Brain microvascular endothelial cell (primary cell): ENCODE measurements at regions not wholly inside any gene's neighbourhood (a gene's known extent, or its start where the extent isn't known, plus 50 kb on each side); places are given as distances from the start of the nearest gene placed in this dataset.
"Not testable (repeated sequence)": the region's sequence is repeated elsewhere in the genome, so short reads cannot be mapped to it uniquely, and the experiment has no call there.

Experiments used
- DNase-seq: peaks from one replicate; pipeline ENCODE4 v3.0.0-alpha.2; 2020
- H3K27ac ChIP-seq: fragments of 250-450 bp; sonication (Bioruptor Pico); 2 replicates; pipeline ENCODE4 v1.5.1; 2020; ENCODE audit warnings: mild to moderate bottlenecking, moderate library complexity
- H3K27me3 ChIP-seq: fragments of 250-450 bp; sonication (Bioruptor Pico); replicated peaks from 2 replicates; pipeline ENCODE4 v1.5.1; 2020; ENCODE audit warnings: mild to moderate bottlenecking
- H3K36me3 ChIP-seq: fragments of 250-450 bp; sonication (Bioruptor Pico); replicated peaks from 2 replicates; pipeline ENCODE4 v1.5.1; 2020; ENCODE audit warnings: mild to moderate bottlenecking
- H3K4me3 ChIP-seq: 2 replicates; pipeline ENCODE4 v1.5.1; 2011; ENCODE audit warnings: low read depth, mild to moderate bottlenecking, control low read depth, low read length, moderate library complexity
- in situ Hi-C: cut with HindIII; loops from 2 replicates; pipeline ENCODE4 v1.10.0; 2017; ENCODE audit warnings: low sequenced_read_pairs, low pct_ligation_motif_present
- TF ChIP-seq, protein P1 (sequence below): IDR thresholded peaks from 2 replicates; pipeline ENCODE4 v1.5.1; 2011; ENCODE audit warnings: low read depth, mild to moderate bottlenecking, moderate library complexity, low read length, control low read depth, inconsistent platforms; ENCODE audit errors: missing control alignments

DNA sequence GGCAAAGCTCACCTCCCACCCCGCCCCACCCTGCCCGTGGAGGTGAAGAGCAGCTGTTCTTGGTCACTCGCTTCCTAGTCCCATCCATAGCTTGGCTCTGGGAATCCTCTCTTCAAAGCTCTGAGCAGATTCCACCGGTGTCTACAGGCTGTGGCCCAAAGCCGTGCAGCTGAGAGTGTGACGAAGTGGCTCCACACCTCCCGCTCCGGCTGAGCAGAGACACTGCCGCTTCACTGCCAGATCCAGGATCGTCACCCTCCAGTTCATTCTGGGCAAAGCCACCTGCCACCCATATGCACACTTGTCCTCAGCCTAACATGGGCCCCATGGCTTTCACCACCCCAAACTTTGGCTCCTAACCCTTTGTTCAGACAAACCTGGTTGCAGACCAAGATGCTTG is 532.9 kb upstream of the B3GAT1 start:
- TF ChIP-seq, protein P1, sequence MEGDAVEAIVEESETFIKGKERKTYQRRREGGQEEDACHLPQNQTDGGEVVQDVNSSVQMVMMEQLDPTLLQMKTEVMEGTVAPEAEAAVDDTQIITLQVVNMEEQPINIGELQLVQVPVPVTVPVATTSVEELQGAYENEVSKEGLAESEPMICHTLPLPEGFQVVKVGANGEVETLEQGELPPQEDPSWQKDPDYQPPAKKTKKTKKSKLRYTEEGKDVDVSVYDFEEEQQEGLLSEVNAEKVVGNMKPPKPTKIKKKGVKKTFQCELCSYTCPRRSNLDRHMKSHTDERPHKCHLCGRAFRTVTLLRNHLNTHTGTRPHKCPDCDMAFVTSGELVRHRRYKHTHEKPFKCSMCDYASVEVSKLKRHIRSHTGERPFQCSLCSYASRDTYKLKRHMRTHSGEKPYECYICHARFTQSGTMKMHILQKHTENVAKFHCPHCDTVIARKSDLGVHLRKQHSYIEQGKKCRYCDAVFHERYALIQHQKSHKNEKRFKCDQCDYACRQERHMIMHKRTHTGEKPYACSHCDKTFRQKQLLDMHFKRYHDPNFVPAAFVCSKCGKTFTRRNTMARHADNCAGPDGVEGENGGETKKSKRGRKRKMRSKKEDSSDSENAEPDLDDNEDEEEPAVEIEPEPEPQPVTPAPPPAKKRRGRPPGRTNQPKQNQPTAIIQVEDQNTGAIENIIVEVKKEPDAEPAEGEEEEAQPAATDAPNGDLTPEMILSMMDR, result no peak
- H3K27ac ChIP-seq, result no peak overlapping the region
- no peaks in the 10 kb centered on the region for H3K27me3 ChIP-seq
- DNase-seq, result no peak
- H3K4me3 ChIP-seq, result no peak overlapping the region
- in situ Hi-C loops, result no loop called here
- no peaks in the 10 kb centered on the region for H3K36me3 ChIP-seq

DNA sequence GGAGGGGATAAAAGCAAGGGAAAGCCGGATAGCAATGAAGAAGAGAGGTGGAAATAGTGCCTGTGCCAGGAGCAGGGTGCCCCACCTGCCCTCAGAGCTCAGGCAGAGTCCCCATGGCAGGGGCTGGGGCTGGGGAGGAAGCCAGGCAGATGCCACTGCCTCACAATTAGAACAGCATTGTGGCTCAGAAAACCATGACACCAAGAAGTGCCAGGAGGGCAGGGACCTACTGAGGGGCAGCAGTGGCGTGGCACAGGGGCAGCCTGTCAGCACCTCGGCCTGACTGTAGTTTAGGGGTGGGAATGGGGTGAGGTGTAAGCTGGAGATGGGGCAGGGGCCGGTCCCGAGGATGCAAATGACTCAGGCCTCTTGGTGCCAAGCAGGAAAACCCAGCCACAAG is 532.1 kb upstream of the B3GAT1 start:
- in situ Hi-C loops, result no loop called here

DNA sequence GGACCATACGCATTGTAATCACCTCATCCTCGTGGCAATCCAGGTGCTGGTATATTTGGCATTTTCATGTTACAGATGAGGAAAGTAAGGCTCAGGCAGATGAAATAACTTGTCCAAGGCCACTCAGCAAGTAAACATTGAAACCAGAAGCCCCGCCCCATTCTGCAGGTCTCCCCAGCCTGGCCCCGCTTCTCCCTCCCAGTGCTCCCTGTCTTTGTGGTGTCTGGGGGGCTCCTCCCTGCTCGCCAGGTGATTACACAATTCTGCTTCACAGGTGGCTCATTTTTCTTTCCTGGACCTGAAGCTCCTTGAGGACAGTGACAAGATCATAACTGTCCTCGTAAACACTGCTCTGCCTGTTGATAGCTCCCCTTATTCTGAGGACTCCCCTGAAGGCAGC is 531.5 kb upstream of the B3GAT1 start:
- no peak for DNase-seq
- H3K4me3 ChIP-seq, result no peak overlapping the region
- in situ Hi-C loops, result no loop called here
- no peaks in the 10 kb centered on the region for H3K27me3 ChIP-seq
- TF ChIP-seq, protein P1, result no peak
- H3K36me3 ChIP-seq, result no peaks in the 10 kb centered on the region
- H3K27ac ChIP-seq, result no peak overlapping the region

More for the DNA sequence above, 532.1 kb upstream of the B3GAT1 start:
- Histone ChIP-seq H3K27me3 (no peaks in the 10 kb centered on the region), H3K27ac (no peak overlapping the region), H3K4me3 (no peak overlapping the region), H3K36me3 (no peaks in the 10 kb centered on the region)
- TF ChIP-seq, protein P1, result no peak
- DNase-seq, result no peak

DNA sequence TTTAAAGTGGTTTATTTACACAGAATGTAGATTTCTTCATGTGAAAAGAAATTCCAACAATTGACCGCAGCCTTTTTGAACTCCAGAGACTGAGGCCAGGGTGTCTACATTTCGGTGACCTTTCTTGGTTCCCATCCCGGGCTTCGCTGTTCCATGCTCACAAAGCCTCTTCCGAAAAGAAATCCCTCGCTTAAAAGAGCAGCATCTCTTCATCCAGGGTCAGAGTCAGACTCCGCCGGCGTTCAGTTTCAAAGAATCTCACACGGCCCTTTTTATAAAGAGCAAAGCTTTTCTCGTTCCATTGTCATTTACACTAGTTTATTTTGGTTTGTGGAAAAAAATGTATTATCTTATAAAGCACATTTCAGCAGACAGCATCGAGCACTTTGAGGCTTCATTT is 530.6 kb upstream of the B3GAT1 start:
- TF ChIP-seq, protein P1, result no peak
- no peak overlapping the region for H3K4me3 ChIP-seq
- no peak overlapping the region for H3K27ac ChIP-seq
- no peaks in the 10 kb centered on the region for H3K27me3 ChIP-seq
- no peaks in the 10 kb centered on the region for H3K36me3 ChIP-seq
- DNase-seq, result peak; percentile 21
- in situ Hi-C loops, result no loop called here

DNA sequence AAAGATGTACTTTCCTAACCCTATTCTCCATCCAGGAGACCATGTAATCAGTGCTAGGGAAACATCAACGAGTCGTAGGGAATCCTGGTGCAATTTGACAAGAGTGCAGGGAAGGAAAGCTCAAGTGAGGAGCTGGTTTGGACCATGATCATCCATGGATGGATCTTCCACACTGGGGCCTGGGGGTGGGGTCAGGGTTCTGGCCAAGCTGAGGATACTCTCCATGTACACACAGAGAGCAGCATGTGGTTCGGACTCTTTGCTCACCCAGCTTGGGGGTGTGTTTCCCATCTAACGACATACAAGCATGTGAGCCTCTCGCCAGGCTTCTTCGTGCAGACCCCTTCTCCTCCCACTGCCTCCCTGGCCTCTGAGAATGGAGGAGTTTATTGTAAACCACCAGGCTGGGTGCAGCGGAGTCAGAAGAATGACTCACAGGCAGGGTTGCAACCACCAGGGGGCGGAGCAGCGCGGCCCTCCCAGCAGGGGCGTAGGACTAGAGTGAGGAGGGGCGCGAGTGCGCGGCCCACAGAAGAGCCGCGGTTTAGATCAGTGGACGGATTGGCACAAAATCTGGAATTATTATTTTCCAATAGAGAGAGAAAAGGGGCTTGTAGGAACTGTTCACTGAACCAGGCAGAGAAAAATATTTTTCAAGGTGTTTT is 530.0 kb upstream of the B3GAT1 start:
- H3K27me3 ChIP-seq, H3K36me3 ChIP-seq, H3K4me3 ChIP-seq, H3K27ac ChIP-seq, in situ Hi-C loops: not testable (repeated sequence)
- TF ChIP-seq, protein P1, result peak; percentile 77
- DNase-seq, result peak; percentile 57

DNA sequence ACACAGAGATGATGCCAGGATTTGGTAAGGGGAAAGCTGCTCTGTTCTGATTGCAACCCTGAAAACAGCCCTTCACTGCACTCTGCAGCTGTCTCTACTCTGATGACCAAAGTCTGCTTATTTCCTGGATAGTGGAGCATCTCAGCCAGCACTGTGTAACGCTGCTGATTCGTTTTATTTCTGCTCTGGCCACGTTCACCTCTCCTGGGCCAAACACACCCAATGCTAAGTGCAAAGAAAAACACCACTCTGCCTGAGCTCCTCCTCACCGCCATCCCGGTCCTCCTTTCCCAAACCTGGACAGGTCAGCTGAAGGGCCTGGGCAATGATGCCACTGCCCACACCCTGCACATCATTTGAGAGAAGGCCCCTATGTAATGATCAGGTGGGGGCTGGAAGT is 529.3 kb upstream of the B3GAT1 start:
- DNase-seq, result no peak
- Histone ChIP-seq H3K27me3 (no peaks in the 10 kb centered on the region), H3K4me3 (no peak overlapping the region), H3K27ac (no peak overlapping the region), H3K36me3 (no peaks in the 10 kb centered on the region)
- in situ Hi-C loops, result no loop called here
- TF ChIP-seq, protein P1, result no peak
